ENCODE measurements at regions not wholly inside any gene's neighbourhood (a gene's known extent, or its start where the extent isn't known, plus 50 kb on each side); places are given as distances from the start of the nearest gene placed in this dataset.

DNA sequence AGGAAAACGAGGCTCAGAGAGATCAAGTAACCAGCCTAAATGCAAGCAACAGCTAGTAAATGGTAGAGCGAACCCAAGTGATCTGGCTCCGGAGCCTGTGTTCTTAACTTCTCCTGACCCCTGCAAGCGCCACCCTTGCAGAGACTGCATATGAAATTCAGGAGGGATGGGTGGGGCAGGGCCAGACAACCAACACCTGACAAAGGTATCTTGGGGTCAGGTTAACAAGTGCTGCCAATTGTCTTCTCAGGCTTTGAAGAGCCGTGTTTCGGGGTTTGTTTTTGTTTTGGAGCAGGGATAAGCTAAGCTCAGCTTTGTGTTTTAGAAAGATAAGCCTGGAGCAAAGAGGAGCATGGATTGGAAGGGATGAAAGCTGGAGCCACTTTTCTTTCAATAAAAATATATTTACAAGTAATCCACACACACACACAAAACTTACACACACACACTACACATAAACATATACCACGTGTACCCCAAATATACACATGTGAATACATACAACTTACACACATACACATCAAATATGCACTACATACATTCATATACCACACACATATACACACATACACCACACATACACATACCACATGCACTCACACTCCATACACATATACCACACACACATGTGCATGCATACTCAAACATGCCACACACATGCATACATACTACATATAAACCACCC is 722.0 kb downstream of the DIAPH3 start:
- DNase-seq, result no peak

DNA sequence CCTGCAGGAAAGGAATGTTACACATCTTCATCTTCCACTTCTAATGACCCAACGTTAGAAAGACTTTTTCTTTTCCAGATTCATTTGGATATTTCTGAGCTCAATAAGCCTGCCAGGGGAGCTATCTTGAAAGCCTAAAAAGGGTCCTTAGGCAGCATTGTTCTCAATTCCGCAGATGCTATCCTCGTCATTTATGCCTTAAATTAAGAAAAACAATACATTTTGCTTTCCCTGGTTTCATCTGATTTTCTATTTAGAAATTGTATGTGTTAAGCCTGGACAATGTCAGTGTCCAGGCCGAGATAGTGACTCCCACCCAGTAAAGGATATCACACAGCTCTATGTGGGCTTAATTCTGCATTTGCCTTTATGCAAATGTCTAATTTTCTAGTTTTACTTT is 721.3 kb downstream of the DIAPH3 start:
- DNase-seq, result no peak

DNA sequence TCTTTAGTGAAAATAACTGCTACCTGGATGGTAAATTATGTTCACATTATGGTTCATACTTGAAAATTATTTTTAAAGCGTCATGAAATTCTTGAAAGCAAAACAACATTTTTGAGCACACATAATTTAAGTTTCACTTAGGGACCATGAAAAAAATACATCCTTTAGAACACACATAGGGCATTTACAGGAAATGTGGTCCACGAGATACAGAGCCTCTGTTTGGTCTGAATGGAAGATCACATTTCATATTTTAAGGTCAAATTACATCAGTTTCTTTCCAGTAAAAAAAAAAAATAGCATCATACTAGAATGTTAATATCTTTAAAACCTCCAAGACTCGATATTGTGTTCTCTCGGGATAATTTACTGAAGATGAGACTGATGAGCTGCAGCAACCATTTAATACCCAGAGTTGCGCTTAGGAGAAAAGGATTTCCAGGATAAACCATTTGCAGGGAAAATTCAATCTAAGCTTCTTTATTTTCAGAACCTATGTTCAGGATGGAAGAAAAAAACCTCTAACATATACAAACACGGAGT is 720.7 kb downstream of the DIAPH3 start:
- DNase-seq, result no peak

DNA sequence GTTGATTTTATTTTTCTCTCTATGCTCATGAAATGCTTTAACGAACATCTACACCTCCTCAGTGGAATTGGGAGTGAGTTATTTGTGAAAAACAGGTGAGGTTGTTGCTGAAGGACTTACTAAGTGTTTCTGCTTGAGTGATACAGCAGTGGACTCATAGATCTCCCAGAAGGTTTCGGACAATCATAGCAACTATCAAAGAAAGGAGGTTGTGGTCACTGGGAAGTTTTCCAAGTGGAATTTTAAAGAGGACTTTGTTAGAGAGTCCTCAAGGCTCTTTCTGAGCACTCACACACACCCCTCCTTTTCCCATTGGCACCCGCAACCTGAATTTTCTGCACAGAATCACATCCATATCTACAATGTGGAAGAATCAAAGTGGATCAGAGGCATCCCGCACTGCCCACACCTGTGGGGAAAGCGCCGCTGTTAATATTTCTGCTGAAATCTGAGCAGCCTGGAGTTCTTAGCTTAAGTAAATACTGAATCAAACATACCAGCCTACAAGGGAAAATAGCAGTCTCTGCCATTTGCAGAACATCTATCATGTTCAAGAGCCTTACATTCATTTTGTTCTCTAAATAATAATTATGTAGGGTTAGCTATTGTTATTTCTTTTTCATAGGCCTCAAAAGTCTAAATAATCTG is 719.4 kb downstream of the DIAPH3 start:
- no peak for DNase-seq

DNA sequence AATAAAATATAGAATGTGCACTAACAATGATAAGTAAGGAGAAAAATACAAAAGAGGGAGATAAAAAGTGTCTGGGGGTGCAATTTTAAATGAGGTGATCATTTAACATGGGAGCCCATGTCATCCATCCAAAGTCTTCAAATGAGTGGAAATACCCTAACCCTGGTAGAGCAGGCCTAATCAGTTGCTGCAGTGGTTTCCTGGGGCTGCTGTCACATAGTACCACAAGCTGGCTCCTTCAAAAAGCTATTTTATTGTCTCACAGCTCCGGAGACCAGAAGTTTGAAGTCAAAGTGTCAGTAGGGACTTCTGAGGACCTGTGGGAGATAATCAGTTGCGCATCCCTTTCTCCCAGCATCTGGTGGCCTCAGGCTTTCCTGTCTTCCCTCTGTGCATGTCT is 717.9 kb downstream of the DIAPH3 start:
- DNase-seq, result no peak

DNA sequence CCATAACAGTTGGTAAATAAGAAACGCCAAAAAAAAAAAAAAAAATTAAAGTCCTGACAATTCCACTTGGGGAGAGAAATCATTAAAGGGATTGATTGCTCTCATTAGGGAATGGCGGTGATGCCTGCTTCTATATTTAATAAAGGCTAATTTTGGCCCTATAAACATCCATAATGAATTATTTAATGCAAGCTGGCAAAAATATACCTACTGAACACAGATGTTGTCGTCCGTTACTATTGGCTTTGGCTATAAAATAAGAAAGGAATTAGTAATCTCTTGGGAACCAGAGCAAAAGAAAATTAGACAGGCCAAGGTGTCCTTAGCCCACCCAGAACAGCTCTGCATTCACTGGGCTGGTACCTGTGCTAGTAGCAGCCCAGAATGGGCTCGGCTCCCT is 717.3 kb downstream of the DIAPH3 start:
- DNase-seq, result no peak

DNA sequence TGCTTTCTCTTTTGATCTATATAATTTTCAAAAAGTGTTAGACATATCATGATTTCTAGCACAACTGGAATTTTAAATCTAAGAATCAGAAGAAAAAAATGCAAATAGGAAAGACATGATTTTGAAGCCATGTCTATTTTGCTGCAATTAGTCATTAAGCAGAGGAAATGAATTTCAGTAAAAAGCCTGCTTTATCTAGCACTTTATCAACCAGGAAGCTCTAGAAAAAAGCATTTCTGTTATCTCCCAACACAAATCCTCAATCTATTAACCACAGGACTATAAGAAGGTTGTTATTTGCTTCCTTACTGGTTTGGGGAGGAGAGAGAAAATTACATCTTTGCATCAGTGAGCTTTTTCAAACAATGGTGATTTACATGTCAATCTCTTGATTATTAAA is 716.7 kb downstream of the DIAPH3 start:
- DNase-seq, result no peak

DNA sequence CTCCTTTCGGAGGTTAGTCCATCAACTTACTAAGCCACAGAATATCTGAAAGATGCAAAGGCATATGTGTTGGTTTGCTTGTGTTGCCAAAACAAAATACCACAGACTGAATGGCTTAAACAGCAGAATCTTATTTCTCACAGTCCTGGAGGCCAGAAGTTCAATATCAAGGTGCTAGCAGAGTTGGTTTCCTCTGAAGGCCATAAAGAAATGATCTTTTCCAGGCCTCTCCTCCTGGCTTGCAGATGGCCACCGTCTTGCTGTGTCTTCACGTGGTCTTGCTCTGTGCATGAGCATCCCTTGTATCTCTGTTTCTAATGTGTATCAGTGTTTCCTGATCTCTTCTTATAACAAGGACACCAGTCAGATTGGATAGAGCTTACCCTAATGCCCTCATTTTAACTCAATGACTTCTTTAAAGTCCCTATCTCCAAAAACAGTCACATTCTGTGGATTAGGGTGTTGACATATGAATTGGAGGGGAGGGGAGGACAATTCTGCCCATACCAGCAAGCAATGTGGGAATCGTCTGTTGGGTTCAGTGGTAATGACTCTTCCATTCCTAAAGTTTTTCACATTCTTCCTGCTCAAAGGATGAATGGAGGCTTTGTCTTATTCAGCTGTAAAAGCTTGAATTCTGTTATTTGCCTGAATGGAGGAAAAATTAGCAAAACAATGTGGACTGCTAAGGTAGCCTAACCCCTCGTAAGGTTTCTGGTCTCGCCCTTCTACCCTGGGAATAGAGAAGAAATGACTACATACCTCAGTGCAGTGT is 715.7 kb downstream of the DIAPH3 start:
- DNase-seq, result no peak

DNA sequence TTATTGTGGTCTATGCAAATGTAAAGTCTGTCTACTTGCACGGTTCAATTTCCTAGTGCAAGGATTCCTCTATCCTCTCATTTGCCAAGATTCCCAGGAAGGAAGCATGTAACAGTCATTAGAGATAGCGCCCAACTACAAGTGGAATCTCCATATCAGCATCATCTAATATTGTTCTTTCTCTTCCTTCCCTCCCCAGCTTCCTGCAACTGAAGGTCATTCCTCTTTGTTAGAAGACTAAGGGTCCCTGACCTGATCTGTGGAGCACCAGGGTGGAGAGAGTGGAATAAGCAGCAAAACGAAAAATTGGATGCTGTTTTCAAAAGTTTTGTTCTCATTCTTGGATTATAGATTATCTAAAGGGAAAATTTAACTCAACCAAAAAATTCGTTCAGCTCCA is 714.0 kb downstream of the DIAPH3 start:
- no peak for DNase-seq

DNA sequence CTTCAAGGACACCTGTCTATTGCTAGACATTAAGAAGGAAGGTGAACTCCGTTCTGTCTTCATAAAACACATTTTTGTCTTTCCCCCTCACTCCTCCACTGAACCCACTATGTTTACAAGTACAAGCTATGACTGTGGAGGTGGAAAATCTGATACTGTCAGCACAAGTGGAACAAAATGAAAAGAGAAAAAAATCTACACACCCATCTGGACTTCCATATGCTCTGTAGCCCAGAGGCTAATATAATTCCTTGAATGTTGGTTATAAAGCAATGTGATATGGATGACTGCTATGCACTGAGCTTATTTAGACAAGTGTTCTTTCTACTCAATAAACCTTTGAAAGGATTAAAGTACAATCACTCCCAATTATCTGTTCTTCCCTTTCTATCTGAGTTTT is 713.5 kb downstream of the DIAPH3 start:
- DNase-seq, result no peak

DNA sequence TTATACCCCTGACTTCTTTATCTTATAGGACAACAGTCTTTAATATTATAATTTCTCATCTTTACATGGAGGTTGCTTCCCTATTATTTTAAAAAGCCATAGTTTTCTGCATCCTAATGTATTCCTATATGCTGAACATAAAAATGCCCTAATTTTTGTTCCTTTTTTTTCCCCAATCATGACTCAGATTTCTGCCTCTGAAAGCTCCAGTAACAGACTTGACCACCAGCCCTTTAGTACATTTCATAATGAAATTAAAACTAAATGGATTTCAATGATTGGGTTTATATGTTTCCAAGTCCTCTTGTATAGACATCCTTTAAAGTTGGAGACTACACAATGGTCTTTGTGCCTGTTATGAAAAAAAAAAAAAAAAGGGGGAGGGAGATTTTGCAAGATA is 712.5 kb downstream of the DIAPH3 start:
- DNase-seq, result no peak

DNA sequence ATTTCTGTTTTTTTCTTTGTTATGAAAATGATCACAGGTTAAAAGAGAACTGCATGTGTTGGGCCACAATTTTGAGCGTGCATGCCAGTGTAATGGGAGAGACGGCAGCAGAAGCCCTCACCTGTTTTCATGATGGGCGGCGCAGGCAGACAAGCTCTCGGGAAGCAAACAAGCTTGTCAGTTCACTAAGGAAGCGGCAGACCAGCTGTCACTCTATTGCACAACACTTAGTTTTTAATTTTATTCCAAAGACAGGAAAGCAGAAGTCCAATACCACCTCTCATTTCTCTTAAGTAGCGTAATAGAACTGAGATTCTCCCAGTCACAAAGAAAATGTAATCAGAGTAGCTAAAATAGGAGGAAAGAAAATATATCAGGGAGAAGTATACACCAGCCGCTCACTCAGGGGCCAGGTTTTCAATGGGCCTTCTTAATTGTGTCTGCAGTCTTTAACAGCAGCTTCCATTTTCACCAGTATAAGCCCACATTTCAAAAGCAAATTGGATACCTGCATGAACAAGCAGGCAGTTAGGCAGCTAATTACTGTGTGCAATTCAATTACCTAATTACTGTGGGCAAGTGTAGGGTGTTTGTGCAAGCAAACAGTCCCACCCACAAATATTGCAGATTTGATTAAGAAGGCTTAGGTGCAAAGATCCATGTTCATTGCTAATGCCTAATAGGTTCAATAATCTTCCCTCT is 711.4 kb downstream of the DIAPH3 start:
- no peak for DNase-seq

DNA sequence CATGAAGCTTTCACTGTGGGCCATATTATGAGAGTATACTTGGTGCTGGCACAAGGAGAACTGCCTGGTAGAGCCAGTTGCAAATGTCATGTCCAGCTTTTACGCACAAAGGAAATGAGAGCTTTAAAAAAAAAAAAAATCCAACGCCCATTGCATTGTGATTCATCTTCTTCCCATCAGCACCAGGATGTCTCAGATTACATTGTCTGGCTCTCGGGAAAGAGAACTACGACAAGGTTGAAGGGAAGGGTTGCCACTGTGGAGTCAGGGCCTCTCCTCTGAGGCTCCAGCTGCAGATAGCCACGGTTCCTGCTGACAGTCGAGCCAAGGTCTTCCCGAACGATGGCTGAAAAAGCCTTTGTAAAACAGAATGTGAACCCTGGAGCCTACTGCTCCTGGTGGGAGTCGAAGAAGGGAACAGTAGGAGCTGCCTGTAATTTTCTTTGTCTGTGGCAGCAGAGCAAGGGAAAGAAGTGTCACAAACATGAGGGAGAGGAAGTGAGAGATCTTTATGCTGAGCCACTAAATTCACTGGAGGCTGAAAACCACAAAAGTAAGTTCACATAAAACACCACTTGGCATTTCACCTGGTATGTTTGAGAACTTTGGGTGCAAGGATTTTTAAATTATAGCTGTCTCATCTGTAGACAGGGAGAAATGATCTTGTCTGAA is 704.7 kb downstream of the DIAPH3 start:
- no peak for DNase-seq

DNA sequence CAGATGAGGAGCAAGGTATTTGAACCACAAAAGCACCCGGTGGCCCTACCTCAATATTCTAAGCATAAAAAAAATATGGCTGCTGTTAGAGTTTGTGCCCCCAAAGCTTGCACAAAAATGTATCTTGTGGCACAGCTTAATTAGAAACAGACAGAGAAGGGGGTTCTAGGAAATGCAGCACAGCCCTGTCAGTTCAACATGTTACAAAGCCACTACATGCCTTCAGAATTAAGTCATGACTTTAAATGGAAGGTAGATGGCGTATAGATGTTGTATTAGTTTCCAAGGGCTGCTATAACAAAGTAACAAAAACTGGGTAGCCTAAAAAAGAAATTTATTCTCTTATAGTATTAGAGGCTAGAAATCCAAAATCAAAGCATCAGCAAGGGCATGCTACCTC is 703.8 kb downstream of the DIAPH3 start:
- no peak for DNase-seq

DNA sequence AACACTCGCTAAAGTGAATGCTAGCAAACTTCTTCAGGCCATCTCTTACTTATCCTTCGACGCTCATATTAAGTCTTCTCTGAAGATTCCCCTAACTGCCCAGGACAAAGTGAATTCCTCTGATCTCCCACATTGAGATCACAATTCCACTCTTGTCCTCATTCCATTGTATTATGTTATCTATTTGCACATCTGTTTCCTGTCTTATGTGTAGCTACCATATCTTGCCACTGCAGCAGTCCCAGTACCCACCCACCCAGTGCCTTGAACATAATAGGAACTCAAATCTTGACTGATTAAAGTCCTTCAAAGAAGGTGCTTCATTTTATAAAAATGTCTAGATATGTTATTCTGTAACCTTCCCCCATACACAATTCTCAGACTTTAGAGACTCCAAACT is 702.3 kb downstream of the DIAPH3 start:
- DNase-seq, result no peak

DNA sequence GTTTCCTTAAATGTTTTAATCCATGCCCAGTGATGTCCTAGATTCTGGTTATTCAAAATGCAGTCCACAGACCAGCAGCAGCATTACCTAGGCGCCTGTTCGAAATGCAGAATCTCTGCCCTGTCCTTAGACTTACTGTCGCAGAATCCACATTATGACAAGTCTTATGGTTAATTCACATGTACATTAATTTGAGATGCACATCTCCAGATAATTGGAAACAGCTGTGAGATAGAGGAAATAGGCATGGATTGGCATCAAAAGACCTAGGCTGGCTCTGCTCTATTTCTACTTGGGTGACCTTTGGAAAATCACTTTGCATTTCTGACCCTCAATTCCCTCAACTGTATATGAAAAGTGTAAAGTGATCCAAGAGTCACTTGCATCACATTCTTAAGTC is 700.7 kb downstream of the DIAPH3 start:
- no peak for DNase-seq

DNA sequence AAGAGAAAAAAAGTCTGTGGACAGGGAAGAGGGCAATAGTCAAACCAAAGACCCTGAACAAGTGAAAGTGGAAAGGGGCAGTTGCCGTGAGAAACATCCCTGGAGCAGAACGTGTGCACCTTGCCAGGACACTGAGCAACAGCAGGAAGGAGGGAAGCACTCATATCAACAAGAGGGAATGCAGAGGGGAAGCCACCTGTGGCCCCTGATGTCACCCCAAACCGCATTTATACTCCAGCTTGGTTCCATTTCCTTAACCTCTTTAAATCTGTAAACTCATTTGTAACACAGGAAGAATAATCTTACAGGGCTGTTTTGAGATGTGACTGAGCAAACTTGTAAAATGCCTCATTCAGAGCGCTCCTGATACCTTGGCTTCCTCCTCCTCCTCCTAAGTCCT is 698.8 kb downstream of the DIAPH3 start:
- DNase-seq, result no peak

DNA sequence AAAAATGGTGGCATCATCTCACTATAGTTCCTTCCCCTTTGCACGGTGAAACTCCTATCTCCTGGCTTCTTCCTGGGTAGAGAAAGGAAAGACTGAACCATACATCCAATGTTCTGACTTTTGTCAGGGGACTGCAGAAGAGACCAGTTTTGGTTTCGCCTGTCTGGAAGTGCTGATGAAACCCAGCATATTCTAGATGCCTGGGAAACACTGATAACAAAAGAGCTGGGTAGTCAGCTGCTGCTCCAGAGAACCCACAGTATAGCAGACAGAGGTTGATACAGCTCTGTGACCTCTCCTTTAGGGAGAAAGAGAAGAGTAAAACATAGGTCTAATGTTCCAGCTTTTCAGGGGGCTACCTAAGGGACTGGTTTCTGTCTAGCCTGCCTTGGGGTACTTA is 695.3 kb downstream of the DIAPH3 start:
- DNase-seq, result no peak

DNA sequence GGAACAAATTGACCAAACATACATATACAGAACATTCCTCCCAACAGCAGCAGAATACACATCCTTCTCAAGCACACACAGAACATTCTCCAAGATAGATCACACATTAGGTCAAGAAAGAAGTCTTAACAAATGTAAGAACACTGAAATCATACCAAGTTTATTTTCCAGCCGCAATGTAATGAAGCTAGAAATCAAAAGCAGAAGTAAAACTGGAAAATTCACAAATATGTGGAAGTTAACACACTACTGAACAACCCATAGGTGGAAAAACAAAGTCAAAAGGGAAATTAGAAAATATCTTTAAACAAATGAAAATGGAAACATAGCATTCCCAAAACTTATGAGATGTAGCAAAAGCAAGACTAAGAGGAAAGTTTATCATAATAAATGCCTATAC is 692.6 kb downstream of the DIAPH3 start:
- no peak for DNase-seq

DNA sequence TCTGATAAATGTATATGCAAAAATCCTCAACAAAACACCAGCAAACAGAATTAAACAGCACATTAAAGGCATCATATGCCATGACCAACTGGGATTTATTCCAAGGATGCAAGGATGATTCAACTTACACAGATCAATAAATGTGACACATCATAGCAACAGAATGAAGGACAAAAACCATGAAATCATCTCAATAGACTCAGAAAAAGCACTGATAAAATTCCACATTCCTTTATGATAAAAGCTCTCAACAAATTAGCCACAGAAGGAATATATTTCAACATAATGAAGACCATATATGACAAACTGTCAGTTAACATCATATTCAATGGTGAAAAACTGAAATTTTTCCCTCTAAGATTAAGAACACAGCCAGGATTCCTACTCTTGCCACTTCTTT is 691.6 kb downstream of the DIAPH3 start:
- no peak for DNase-seq

DNA sequence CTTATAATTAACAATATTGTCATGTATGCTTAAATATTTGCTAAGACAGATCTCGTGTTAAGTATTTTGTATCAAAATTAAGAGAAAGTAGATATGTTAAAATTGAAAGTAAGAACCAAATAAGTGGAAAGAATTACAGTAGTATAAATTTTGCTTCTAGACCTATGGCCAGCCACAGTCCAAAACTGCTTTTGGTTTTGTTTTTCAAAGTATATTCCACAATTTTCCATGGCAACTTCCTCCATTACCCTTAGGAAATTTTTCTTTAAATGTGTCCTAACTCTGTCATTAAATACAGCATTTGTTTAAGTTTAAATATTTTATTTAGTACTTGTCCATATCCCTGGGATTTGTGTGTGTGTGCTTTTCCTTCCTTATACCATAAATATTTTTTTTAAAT is 689.0 kb downstream of the DIAPH3 start:
- DNase-seq, result no peak

DNA sequence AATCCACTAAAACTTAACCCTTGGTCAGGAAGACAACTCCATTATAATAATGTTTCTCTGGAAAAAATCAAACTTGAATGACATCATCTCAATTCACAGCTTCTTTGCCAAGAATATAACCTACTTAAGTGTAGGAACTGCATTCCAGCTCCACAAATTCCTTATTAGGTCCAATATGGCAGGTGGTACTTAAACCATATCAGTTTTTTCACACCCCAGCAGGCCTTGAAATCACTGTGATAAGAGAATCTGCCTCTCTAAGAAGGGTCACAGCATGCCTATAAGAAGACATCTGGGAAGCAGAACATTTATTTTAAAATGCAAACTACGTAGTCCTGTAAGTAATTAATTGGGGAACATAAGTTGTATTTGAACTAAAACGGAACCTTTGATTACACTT is 687.8 kb downstream of the DIAPH3 start:
- DNase-seq, result no peak

DNA sequence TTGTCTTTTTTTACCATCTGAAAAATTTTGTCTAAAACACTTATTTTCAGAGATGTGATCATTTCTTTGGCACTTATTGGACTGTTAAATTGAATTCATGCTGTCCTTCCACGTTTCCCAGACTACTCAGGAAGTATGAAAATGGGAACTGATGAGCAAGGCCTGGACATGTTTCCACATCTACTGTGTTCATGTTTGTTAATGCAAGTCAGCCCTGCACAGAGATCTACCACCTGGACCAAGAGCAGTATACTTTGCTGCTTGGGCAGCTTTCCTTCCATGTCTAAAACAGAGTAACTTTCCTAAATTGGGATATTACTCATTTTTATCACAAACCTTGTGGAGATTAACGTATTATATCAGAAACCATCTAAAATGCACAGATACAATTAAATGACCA is 687.4 kb downstream of the DIAPH3 start:
- DNase-seq, result no peak

Measured in T-helper 2 cell (primary cell).